ACHN (cell line): ENCODE measurements at regions not wholly inside any gene's neighbourhood (a gene's known extent, or its start where the extent isn't known, plus 50 kb on each side); places are given as distances from the start of the nearest gene placed in this dataset.

Source experiments
- DNase-seq: peaks from one replicate; pipeline ENCODE4 v3.0.0-alpha.2; 2015
- in situ Hi-C: cut with HindIII; loops from 2 replicates; pipeline ENCODE4 v1.10.0; 2017; ENCODE audit warnings: low sequenced_read_pairs, low pct_ligation_motif_present, low pct_unique_long_range_greater_than_20kb

DNA sequence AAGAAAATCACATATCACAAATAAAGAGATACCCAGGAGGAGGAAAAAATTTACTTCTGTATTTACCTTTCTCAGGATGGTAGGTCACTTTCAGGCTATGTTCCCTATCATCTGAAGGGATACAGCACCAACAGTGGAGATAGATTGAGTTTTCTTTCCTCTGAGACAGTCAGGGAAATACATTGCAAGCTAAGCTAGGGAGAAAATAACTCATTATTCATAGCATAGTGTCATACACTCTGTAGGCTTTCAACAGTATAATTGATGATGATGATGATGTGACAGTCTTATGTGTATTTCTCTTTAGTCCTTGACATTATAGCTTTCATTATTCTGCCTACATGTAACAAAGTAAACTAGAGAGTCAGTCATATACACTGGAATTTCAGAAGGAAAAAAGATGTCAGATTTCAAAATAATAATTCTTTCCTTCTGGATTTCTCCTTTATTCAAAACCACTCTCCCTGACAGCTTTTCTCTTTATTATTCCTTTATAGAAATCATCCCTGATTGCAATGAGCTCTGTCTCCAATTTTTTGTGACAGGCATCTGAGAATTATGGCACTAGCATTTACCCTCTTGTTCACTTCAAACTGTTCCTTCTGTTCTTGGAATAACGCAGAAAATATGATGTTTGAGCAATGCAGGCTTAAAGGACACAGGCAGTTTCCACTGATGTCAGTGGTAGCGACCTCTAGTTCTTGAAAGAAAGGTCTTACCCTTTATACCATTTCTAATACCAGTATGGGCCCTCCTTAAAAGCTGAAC is 169.1 kb upstream of the EPHA5 start:
- in situ Hi-C loops: no loop called here

DNA sequence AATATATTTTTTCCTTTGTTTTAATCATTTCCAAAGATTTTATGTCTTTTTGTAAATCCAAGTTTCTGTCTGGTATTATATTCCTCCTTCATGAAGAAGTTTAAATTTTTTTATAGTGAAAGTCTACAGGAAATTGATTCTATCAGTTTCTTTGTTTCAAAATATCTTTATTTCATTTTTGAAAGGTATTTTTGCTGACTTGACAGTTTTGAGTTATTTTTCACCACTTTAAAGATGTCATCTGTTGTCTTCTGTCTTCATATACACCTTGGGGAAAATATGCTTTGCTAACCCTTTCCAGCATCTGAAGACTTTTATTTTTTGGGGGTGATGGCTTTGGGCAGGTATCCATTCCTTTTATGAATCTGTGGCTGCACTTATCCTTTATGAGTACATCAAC is 164.4 kb upstream of the EPHA5 start:
- no peak for DNase-seq
- in situ Hi-C loops: no loop called here

More for the DNA sequence above, 169.1 kb upstream of the EPHA5 start:
- no peak for DNase-seq

DNA sequence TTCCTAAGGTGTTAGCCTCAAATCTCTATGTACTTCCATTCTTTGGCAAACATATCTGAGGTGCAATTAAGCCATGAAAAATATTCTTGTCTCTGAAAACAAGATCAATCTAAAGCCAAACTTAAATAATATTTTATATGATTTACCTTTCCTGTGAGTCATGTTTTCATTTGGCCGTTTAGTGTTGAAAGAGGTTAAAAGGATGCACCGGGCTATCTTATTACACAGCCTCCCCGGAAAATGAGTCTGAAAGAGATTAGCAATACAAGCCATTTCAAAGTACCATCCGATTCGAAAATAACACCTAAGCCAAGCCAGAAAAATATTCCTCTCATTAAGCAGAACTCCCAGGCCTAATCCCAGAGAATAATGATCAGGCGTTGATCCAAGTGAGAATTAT is 161.5 kb upstream of the EPHA5 start:
- in situ Hi-C loops: no loop called here
- no peak for DNase-seq

DNA sequence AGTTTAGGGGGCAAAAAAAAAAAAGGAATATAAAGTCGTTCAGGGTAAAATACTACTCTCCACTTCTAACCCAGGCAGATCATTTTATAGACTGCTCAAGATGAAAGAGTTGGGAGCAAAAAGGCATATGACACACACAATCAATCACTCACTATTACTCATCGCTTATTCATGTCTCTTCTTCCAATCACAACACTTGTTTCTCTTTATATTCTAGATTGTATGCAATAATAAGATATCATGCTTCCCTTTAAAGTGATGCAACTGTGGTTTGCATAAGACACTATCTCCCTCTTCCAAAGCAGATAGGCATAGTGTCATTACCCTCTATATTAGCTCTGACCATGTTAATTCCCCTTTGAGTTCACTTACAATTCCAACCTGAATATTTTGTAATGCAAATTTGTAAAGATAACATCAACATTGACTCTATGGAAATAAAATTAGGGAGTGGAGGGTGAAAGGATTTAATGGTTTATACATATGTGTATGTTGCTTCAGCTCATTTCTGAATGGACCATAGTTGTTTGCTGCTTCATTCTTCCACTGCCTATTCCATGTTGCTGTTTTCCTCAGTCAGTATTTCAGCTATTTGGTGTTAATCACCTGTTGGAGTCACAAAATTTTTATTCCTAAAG is 154.9 kb upstream of the EPHA5 start:
- DNase-seq: no peak
- in situ Hi-C loops: no loop called here

DNA sequence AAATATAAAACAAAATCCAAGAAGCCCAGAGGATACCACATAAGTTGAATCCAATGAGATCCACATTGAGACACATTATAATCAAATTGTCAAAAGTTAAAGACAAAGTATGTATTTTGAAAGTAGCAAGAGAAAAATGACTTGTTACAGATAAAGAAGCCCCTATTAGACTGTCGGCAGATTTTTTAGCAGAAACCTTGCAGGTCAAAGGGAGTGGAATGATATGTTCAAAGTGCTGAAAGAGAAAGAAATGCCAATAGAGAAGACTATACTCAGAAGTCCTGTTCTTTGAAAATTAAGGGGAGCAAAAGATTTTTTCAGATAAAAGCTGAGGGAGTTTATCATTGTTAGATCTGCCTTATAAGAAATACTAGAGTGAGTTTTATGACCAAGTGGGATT is 148.9 kb upstream of the EPHA5 start:
- in situ Hi-C loops: no loop called here

DNA sequence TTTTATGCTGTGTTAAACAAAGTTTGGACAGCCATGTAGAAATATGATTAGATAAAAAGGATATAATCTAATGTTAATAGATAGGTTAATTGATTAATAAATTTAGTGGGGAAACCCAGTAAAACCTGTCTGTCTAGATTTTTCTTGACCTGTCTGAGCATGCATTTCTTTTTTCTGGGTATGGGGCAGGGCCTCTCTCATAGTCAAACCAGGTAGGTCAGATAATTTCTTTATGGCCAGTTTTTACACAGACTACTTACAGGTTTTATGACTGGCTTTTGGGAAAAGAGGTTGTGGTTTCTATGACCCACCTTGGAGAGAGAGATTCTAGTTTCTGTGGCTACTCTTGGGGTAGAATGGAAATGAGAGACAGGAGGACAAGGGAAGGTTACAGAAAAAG is 135.6 kb upstream of the EPHA5 start:
- in situ Hi-C loops: no loop called here
- no peak for DNase-seq

More for the DNA sequence above, 148.9 kb upstream of the EPHA5 start:
- DNase-seq: no peak

DNA sequence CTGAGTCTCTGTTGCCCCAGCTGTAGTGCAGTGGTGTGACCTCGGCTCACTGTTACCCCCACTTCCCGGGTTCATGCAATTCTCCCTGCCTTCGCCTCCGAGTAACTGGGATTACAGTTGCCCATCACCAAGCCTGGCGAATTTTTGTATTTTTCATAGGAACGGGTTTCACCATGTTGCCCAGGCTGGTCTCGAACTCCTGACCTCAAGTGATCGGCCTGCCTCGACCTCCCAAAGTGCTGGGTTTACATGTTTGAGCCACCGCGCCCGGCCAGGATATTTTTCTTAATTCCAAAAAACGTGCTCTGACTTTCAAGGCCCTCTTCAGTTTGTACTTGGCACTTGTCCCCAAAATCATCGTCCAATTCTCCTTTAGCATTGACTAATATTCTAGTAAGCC is 129.2 kb upstream of the EPHA5 start:
- in situ Hi-C loops: no loop called here
- DNase-seq: no peak

DNA sequence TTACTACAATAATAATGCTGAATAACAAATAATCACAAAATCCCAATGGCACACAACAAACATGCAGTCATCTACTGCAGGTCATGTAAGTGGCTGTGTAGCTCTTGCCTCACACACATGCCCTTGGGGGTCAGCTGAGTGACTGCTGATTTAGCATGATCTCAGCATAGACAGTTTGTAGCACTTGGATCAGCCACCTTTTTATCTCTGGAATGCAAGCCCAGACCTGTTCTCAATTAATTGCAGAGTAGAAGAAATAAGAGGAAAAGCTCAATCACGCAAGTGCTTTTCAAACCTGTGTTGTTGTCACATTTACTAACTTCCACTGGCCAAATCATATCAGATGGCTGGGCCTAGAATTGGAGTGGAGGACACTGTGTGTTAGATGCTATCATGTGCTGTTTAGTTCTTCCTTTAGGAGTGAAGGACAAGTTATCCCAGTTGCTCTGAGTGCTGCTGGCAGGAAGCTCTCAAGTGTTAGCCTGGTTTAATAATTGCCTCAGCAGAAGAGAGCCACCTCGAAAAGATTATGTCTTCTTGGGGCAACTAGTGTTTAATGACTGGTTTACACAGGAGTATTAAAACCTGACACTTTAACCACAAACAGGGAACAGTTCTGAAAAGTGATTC is 128.3 kb upstream of the EPHA5 start:
- DNase-seq: no peak
- in situ Hi-C loops: no loop called here

DNA sequence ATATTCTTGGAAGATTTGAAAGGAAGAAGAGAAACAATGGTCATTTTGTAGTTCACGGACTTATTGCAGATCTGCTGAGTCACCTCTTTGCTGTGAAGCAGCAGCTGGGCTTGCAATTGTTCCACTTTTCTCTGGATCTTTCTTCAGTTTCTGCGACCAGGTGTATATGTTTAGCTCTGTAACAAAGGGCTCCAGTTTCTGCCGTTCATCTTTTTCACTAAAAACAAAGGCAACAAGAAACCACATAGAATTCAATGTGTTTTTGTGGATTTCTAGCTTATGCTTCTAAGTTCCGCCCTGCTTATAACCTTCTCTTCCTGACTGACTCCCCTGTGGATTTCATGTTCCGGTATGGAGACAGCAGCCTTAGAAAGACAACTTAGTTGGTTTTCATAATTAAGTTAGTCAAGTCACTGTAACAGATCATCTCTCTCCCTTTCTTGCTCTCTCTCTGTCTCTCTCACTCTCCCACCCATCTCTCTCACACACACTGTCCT is 121.6 kb upstream of the EPHA5 start:
- DNase-seq: no peak
- in situ Hi-C loops: no loop called here

DNA sequence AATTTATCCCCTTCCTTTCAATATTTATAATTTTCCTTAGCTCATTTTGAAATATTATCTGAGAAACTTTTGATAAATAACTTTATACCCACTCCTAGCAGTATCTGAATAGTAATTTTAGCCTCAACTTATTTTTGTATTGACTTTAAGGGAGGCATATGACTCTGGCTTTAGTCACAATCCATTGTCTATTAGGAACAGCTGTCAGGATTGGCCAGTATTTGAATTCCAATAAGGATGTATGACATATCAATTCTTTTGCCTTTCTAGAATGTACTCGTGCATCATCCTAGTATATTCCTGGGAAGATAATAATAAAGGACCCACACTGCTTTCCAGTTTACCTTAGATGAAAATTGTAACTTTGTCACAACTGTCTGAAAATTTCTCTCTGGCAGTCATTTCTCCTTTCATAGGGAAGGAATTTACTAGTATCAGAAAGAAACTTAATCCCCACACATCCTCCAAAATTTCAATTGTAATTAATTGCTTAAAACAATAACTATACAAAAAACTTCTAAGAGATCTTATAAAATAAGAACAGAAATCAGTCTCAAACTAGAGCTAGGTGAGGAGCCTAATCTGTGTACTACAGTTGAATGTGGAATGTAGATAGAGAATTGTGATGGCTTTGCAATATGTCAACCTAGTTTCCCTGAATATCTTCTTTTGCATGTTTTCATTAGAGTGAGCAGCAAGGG is 121.0 kb upstream of the EPHA5 start:
- in situ Hi-C loops: no loop called here
- no peak for DNase-seq

DNA sequence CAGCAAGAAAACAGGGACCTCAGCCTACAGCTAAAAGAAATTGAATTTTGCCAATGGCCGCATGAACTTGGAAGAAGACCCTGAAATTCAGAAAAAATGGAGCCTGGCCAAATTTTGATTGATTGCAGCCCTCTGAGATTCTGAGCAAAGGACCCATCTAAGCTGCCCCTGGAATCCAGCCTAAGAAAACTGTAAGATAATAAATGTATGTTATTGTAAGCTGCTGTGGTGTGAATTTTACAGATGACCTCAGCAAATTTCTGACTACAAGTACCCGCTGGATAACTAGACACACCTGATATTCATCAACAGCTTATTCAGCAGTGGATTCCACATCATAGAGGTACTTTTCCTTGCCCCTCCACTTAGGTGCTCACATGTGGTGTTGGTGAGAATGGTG is 119.5 kb upstream of the EPHA5 start:
- no peak for DNase-seq
- in situ Hi-C loops: no loop called here

DNA sequence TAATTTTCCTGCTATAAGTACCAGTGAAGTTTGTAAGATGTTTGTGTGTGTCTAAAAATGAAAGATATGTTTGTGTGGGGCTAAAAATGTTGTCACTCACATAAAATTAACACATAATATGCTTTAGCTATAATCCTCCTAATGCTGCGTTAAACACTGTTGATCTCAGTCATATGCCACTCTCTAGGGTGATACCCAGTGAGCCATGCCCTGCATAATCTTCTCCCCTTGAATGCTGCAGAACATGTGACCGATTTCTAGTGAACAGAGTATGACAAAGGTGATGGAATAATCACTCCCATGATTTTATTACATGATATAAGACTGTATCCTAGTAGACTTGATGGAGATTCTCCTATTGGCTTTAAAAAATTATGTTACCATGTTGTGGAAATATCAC is 119.1 kb upstream of the EPHA5 start:
- no peak for DNase-seq
- in situ Hi-C loops: no loop called here

DNA sequence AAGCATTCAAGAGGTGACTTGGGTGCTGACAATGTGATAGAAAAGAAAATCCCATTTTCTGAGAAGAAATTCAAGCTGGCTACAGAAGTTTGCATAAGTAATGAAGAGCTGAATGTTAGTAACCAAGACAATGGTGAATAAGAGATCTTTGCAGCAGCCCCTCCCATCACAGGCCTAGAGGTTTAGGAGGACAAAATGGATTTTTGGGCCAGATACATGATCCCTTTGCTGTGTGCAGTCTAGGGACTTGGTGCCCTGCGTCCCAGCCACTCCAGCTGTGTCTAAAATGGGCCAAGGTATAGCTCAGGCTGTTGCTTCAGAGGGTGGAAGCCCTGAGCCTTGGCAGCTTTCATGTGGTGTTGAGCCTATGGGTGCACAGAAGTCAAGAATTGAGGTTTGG is 107.0 kb upstream of the EPHA5 start:
- in situ Hi-C loops: no loop called here
- no peak for DNase-seq

DNA sequence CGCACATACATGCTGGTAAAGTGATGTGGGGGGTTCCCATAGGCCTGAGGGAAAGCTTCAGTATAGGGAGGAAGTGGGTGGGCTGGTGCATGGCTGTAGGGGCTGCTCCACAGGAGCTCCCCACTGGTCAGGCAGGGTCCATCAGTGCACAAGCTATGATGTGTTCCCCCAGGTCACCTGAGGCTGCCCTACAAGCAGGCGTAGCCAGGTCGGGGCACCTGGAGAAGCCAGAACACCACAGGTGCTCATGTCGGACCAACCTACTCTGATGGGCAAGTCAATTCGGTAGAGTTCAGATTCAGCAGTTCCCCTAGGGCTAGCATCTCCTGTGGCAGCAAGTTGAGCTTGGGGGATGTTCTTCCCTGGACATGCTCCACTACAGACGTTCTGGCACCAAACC is 103.3 kb upstream of the EPHA5 start:
- DNase-seq: no peak
- in situ Hi-C loops: no loop called here

DNA sequence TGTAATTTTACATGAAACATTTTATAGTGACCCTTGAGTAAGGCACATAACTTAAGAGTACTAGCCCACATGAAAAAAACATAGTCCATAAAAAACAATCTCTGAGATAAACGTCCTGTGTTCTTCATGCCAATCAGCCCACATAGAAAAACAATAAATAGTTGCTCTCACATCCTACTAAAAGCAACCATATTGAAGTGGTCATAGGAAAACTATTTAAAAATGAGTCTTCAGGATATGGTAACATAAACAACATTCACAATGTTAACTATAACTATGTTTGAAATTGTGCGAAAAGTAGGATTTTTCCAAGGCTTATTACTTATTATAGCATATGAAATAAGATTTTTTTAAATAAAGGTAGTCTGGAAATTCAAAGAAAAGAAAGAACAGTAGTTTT is 77.1 kb upstream of the EPHA5 start:
- in situ Hi-C loops: no loop called here

DNA sequence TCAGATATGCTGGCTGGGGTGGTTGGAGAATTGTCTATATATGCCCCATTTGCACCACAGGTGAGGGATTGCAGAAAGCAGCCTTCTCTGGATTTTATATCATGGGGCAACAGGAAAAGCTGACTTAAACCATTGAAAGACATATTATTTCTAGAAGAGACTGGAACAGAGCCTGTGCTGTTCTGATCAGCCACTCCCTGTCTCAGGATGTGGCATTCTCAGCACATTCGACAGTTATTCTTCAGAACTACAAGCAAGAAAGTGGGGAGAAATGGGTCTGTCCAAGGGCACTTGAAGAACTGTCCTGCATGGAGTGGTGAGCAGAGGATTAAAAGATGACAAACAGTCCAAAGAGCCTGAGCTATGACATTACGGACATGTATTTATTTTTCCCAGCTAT is 67.8 kb upstream of the EPHA5 start:
- DNase-seq: no peak
- in situ Hi-C loops: no loop called here

More for the DNA sequence above, 77.1 kb upstream of the EPHA5 start:
- DNase-seq: no peak

DNA sequence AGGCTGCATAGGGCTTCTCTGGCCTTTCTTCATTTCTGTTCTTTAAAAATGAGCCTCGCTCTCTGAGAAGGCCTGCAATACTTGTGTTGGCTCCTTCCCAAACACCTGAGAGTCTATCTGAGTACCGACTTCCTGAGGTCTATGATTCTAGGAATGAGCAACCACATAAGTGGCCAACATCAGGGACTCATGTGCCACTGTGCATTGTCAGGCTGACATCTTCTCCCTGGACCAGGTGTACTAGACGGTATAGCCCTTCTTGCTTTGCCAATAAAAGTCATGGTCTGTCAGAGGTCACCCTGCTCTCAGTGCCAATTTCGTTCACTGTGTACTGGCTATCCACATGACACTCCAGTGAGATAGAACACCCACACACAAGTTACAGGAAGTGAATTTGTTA is 67.4 kb upstream of the EPHA5 start:
- in situ Hi-C loops: no loop called here
- DNase-seq: no peak

DNA sequence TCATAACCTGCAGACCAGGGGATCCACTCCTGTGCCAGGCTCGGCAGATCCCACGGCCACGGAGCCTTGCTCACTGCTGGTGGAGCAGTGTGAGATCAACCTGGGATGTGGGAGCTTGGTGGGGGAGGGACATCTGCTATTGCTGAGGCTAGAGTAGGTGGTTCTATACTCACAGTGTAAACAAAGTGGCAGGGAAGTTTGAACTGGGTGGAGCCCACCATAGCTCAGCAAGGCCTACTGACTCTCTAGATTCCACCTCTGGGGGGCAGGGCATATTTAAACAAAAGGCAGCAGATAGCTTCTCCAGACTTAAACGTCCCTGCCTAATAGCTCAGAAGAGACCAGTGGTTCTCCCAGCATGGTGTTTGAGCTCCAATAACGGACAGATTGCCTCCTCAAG is 54.7 kb upstream of the EPHA5 start:
- in situ Hi-C loops: no loop called here
- no peak for DNase-seq
